NCI-H1417 (cell line): ENCODE measurements at regions not wholly inside any gene's neighbourhood (a gene's known extent, or its start where the extent isn't known, plus 50 kb on each side); places are given as distances from the start of the nearest gene placed in this dataset.
"Not testable (repeated sequence)": the region's sequence is repeated elsewhere in the genome, so short reads cannot be mapped to it uniquely, and the experiment has no call there.

Source experiments
- DNase-seq, 3 experiments: peaks; one replicate each; lab custom pipeline; 2025; lab: John Stamatoyannopoulos, UW

- no peak for DNase-seq
These were observed 330.2 kb upstream of the F9 start for GRCh38 chrX:139200346-139200745.

GRCh38 chrX:139199933-139200332, 330.6 kb upstream of the F9 start:
- no peak for DNase-seq

DNA sequence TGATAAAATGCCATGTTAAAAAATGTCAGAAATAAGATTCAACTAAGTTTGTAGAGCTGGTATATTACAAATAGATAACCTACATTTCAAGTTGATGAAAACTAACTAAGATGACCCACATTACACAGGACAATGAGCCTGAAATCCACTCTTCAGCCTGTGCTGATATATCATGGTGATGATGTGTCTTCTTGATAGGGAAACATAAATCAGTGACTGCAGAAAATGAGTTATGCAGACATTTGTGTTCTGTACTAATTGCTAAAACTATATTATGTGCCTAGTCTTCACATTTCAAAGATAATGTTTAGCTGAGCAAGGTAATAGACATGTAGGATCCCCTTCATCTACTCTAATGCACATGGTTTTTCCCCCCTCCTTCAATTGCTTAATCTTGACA, 331.6 kb upstream of the F9 start:
- DNase-seq = no peak

GRCh38 chrX:139196890-139197289, 333.6 kb upstream of the F9 start:
- DNase-seq = no peak

DNA sequence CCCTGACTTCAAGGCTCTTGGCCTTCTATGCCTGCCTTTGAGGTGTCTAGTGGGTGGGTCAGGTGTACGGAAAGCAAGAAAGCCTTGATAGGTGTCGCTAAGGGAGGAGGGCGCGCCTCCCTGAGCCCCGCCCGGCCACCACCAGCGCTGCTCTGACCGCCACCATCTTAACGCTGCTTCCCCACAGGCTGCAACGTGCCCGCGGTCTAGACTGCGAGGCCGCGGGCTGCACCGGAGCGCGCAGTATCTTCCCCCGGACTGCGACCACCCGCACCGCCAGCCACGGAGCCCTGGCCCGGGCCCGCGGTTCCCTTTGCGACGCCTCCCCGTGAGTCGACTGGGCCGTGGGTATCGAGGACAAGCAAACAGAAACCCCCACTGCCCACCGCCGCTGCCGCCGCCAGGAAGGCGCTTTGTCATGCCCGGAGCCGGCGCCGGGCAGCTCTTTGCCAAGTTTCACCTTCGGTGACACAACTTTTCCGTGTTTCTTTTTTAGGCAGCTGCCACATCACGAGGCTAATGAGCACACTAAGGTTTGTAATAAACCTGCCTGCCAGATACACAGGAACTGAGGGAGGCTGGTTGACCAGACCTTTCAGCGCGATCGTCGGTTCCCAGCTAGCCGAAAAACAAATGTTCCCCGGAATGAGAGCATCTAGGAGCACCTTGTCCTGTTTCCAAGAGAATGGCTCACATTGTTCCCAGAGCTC, 335.8 kb upstream of the F9 start:
- DNase-seq = no peak

- no peak for DNase-seq
These were observed 338.1 kb upstream of the F9 start for GRCh38 chrX:139192386-139192961.

DNA sequence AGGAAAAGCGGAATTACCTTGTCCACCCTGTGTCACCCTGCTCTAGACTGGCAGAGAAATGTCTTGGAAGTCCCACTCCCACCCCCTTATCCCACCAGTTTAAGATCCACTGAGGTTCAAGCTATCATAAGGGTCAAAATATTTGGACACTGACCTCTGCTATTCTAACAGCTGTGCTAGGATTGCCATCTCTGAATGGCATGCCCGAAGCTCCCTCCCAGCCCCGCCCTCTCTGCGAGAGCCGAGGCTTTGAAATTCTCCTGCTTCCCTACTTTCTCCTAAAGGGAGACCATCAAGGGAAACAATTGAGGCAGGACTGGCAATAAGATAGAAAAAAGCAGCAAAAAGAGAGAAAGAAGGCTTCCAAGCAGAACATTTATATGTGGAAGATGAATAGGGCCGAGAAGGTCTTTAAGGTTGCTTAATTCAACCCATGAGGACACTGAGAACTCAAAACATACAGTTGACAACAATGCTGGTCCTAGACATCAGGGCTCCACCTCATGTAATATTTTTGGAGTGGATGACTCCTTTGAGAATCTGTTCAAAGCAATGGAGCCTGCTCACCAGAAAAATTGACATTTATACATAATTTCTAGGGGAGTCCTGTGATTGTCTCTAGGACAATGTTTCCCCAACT, 338.7 kb upstream of the F9 start:
- DNase-seq = no peak

GRCh38 chrX:139191286-139191685, 339.3 kb upstream of the F9 start:
- no peak for DNase-seq

DNA sequence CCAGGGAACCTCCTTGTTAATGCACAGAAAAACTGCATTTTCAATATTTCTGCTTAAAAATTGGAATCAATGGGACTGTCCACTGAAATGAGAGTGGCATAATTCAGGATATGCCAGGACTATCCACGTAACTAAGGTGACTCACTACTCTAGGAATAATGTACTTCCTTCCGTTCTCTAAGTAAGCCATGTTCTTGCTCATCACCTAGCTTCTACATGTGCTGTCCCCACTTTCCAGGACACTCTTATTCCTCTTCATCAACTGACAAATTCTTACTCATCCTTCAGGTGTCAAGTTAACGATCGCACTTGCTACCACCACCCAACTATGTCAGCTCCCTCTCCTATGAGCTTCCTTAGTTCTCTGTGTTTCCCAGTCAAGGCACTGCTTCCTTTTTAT, 342.8 kb upstream of the F9 start:
- DNase-seq = no peak

DNA sequence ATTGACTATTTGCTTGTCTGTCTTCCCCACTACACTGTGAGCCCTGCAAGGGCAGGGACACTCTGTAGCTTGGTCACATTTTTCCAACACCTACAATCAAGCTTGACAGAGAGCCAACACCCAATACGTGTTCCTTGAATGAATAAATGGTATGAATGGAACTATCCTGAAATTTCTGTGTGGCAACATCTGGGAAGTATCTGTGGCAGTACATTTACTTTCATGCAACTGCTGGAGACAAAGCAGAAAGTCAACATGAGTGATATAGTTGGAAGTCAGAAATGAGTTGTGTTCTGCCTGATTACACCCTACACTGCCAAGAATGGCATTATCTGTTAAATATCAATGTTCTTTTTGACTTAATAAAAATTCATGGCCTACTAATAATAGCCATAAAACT, 343.5 kb upstream of the F9 start:
- no peak for DNase-seq

DNA sequence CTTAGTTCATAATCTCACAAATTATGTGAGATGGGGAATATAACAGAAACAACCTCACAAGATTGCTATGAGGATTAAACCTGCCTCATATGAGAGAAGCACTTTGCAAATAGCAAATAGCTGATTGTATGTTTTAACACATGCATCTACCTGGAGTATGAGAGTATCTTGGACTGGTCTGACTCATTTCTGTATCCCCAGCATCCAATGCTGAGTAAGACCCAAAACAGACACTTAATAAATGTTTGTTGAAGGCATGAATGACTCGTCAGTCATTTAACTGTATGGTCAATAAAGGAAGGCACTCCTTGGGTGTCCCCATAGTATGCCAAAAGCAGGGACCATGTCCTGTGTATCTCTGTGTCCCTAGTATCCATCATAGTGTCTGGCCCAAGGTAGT, 350.9 kb upstream of the F9 start:
- DNase-seq = no peak

GRCh38 chrX:139178980-139179379, 351.6 kb upstream of the F9 start:
- no peak for DNase-seq

DNA sequence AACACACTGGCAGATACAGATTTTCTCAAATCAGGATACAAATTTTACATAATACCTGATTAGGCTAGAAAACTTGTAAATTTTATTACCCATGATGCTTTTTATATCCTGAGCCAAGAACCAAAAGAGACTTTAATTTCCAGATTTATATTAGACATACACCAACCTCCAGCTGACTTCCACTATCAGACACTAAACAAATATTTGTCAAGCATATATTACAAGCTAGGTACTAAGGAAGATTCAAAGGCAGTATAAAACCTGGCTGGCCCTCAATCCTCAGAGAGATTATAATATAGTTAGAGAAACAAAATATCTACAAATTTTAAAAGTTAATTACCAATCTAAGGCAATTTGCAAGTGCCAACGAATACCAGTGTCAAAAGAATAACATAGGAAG, 357.8 kb upstream of the F9 start:
- DNase-seq = no peak

GRCh38 chrX:139170526-139171173, 359.9 kb upstream of the F9 start:
- no peak for DNase-seq

DNA sequence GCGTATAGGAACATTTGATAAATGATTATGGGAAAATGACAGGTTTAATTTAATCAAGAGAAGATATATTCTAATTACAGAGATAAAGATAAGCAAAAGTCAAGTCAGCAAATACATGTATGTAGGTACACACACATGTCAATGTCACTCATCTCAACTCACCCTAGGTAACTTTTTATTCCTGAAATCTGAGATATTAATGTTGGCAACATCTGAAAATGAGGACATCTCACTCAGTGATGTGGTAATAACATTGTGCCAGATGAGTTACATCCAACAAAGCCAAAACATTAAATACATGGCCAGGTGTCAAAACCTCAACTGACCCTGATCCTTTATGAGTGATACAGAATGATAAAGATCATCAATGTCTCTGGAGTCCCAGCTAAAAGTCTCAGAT, 363.3 kb upstream of the F9 start:
- no peak for DNase-seq

- DNase-seq = no peak
These were observed 372.3 kb upstream of the F9 start for GRCh38 chrX:139158256-139158655.

GRCh38 chrX:139156356-139156755, 374.2 kb upstream of the F9 start:
- DNase-seq = no peak

- not testable (repeated sequence) for DNase-seq
These were observed 383.9 kb upstream of the F9 start for GRCh38 chrX:139146625-139147024.

- no peak for DNase-seq
These were observed 389.2 kb upstream of the F9 start for GRCh38 chrX:139141370-139141769.

- DNase-seq = no peak
These were observed 396.2 kb upstream of the F9 start for GRCh38 chrX:139134316-139134715.

DNA sequence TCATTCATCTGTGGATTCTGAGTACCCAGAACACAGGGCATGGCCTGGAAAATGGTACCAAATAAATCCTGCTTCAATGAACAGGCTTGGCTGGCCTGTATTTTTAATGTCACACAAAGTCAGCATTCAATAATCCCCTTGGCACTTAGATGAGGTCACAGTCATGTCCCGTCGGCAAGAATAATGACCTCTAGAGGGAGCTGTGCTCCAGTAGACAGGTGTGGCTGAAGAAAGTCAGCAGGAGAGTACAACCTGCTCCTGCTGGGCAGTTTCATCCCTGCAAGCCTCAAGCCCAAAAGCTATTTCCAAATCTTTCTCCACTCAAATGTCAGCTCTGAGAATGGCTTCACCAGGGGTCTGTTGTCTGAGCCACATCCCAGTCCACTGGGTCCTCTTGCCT, 404.0 kb upstream of the F9 start:
- DNase-seq = peak in 2 of 3 experiments; percentile 3 to 17

- DNase-seq = no peak
These were observed 404.6 kb upstream of the F9 start for GRCh38 chrX:139125916-139126315.

- DNase-seq = no peak
These were observed 408.8 kb upstream of the F9 start for GRCh38 chrX:139121616-139122286.
